ENCODE measurements at regions not wholly inside any gene's neighbourhood (a gene's known extent, or its start where the extent isn't known, plus 50 kb on each side); places are given as distances from the start of the nearest gene placed in this dataset.

- no peak overlapping the region for H3K27ac Mint-ChIP-seq
- no peak for DNase-seq (ENCODE audit: low spot score)
- no peaks in the 10 kb centered on the region for H3K4me1 Mint-ChIP-seq (ENCODE audit: low read depth)
- peaks cover 5% of the 10 kb centered on the region for H3K27me3 Mint-ChIP-seq (ENCODE audit: insufficient read depth)
- no peaks in the 10 kb centered on the region for H3K9me3 Mint-ChIP-seq
- H3K36me3 Mint-ChIP-seq (ENCODE audit: low read depth), result no peaks in the 10 kb centered on the region
- H3K4me3 Mint-ChIP-seq, result no peak overlapping the region
- intact Hi-C loops (cut with micrococcal nuclease), result no loop called here
These were observed 262.7 kb upstream of the FN1 start for GRCh38 chr2:215698566-215698965.

- Mint-ChIP-seq H3K27ac (no peak overlapping the region), H3K27me3 (ENCODE audit: insufficient read depth) (peaks cover 5% of the 10 kb centered on the region), H3K4me3 (no peak overlapping the region), H3K36me3 (ENCODE audit: low read depth) (no peaks in the 10 kb centered on the region), H3K9me3 (no peaks in the 10 kb centered on the region), H3K4me1 (ENCODE audit: low read depth) (no peaks in the 10 kb centered on the region)
- intact Hi-C loops (cut with micrococcal nuclease), result no loop called here
- DNase-seq (ENCODE audit: low spot score), result no peak
These were observed 261.6 kb upstream of the FN1 start for GRCh38 chr2:215697496-215697895.

- Mint-ChIP-seq H3K27ac (no peak overlapping the region), H3K27me3 (ENCODE audit: insufficient read depth) (peaks cover 5% of the 10 kb centered on the region), H3K4me1 (ENCODE audit: low read depth) (no peaks in the 10 kb centered on the region), H3K36me3 (ENCODE audit: low read depth) (no peaks in the 10 kb centered on the region), H3K4me3 (no peak overlapping the region), H3K9me3 (no peaks in the 10 kb centered on the region)
- DNase-seq (ENCODE audit: low spot score), result no peak
- intact Hi-C loops (cut with micrococcal nuclease), result no loop called here
These were observed 261.1 kb upstream of the FN1 start for GRCh38 chr2:215697003-215697402.

- Mint-ChIP-seq H3K4me3 (no peak overlapping the region), H3K27me3 (ENCODE audit: insufficient read depth) (peaks cover 5% of the 10 kb centered on the region), H3K4me1 (ENCODE audit: low read depth) (no peaks in the 10 kb centered on the region), H3K27ac (no peak overlapping the region), H3K36me3 (ENCODE audit: low read depth) (no peaks in the 10 kb centered on the region), H3K9me3 (no peaks in the 10 kb centered on the region)
- no peak for DNase-seq (ENCODE audit: low spot score)
- intact Hi-C loops (cut with micrococcal nuclease), result no loop called here
These were observed 260.0 kb upstream of the FN1 start for GRCh38 chr2:215695861-215696260.

- Mint-ChIP-seq H3K36me3 (ENCODE audit: low read depth) (no peaks in the 10 kb centered on the region), H3K27ac (no peak overlapping the region), H3K27me3 (ENCODE audit: insufficient read depth) (peaks cover 5% of the 10 kb centered on the region), H3K4me3 (no peak overlapping the region), H3K4me1 (ENCODE audit: low read depth) (no peaks in the 10 kb centered on the region), H3K9me3 (no peaks in the 10 kb centered on the region)
- intact Hi-C loops (cut with micrococcal nuclease), result no loop called here
- no peak for DNase-seq (ENCODE audit: low spot score)
These were observed 258.2 kb upstream of the FN1 start for GRCh38 chr2:215693999-215694580.

GRCh38 chr2:215693193-215693998 lies 257.5 kb upstream of the FN1 start:
- no peak overlapping the region for H3K4me3 Mint-ChIP-seq
- H3K4me1 Mint-ChIP-seq (ENCODE audit: low read depth), result no peaks in the 10 kb centered on the region
- no peaks in the 10 kb centered on the region for H3K36me3 Mint-ChIP-seq (ENCODE audit: low read depth)
- intact Hi-C loops (cut with micrococcal nuclease), result no loop called here
- H3K9me3 Mint-ChIP-seq, result no peaks in the 10 kb centered on the region
- H3K27ac Mint-ChIP-seq, result no peak overlapping the region
- DNase-seq (ENCODE audit: low spot score), result no peak
- peaks cover 5% of the 10 kb centered on the region for H3K27me3 Mint-ChIP-seq (ENCODE audit: insufficient read depth)

GRCh38 chr2:215692387-215693079 lies 256.7 kb upstream of the FN1 start:
- Mint-ChIP-seq H3K9me3 (no peaks in the 10 kb centered on the region), H3K4me1 (ENCODE audit: low read depth) (no peaks in the 10 kb centered on the region), H3K36me3 (ENCODE audit: low read depth) (no peaks in the 10 kb centered on the region), H3K27me3 (ENCODE audit: insufficient read depth) (peaks cover 7% of the 10 kb centered on the region), H3K4me3 (no peak overlapping the region), H3K27ac (no peak overlapping the region)
- no peak for DNase-seq (ENCODE audit: low spot score)
- intact Hi-C loops (cut with micrococcal nuclease), result no loop called here

- H3K27ac Mint-ChIP-seq, result no peak overlapping the region
- DNase-seq (ENCODE audit: low spot score), result no peak
- no peaks in the 10 kb centered on the region for H3K4me1 Mint-ChIP-seq (ENCODE audit: low read depth)
- no peaks in the 10 kb centered on the region for H3K36me3 Mint-ChIP-seq (ENCODE audit: low read depth)
- H3K9me3 Mint-ChIP-seq, result no peaks in the 10 kb centered on the region
- no peak overlapping the region for H3K4me3 Mint-ChIP-seq
- intact Hi-C loops (cut with micrococcal nuclease), result no loop called here
- H3K27me3 Mint-ChIP-seq (ENCODE audit: insufficient read depth), result peaks cover 7% of the 10 kb centered on the region
These were observed 255.5 kb upstream of the FN1 start for GRCh38 chr2:215691346-215691745.

- no peak for DNase-seq (ENCODE audit: low spot score)
- Mint-ChIP-seq H3K27me3 (ENCODE audit: insufficient read depth) (peaks cover 2% of the 10 kb centered on the region), H3K9me3 (peaks cover 6% of the 10 kb centered on the region), H3K27ac (no peak overlapping the region), H3K4me1 (ENCODE audit: low read depth) (no peaks in the 10 kb centered on the region), H3K4me3 (no peak overlapping the region), H3K36me3 (ENCODE audit: low read depth) (no peaks in the 10 kb centered on the region)
- intact Hi-C loops (cut with micrococcal nuclease), result no loop called here
These were observed 251.5 kb upstream of the FN1 start for GRCh38 chr2:215687149-215688031.

- no peak overlapping the region for H3K4me3 Mint-ChIP-seq
- H3K9me3 Mint-ChIP-seq, result peaks cover 6% of the 10 kb centered on the region
- intact Hi-C loops (cut with micrococcal nuclease), result no loop called here
- peaks cover 17% of the 10 kb centered on the region for H3K4me1 Mint-ChIP-seq (ENCODE audit: low read depth)
- H3K27me3 Mint-ChIP-seq (ENCODE audit: insufficient read depth), result peaks cover 2% of the 10 kb centered on the region
- DNase-seq (ENCODE audit: low spot score), result no peak
- no peak overlapping the region for H3K27ac Mint-ChIP-seq
- no peaks in the 10 kb centered on the region for H3K36me3 Mint-ChIP-seq (ENCODE audit: low read depth)
These were observed 249.5 kb upstream of the FN1 start for GRCh38 chr2:215685238-215685990.

GRCh38 chr2:215684448-215685237 lies 248.8 kb upstream of the FN1 start:
- no peak for DNase-seq (ENCODE audit: low spot score)
- peaks cover 2% of the 10 kb centered on the region for H3K27me3 Mint-ChIP-seq (ENCODE audit: insufficient read depth)
- no peak overlapping the region for H3K4me3 Mint-ChIP-seq
- H3K36me3 Mint-ChIP-seq (ENCODE audit: low read depth), result no peaks in the 10 kb centered on the region
- H3K9me3 Mint-ChIP-seq, result peaks cover 6% of the 10 kb centered on the region
- intact Hi-C loops (cut with micrococcal nuclease), result no loop called here
- no peak overlapping the region for H3K27ac Mint-ChIP-seq
- H3K4me1 Mint-ChIP-seq (ENCODE audit: low read depth), result peaks cover 17% of the 10 kb centered on the region

Measured in activated T-helper 1 cell treated with anti-CD3 and anti-CD28 coated beads, Interleukin-12 subunit alpha, Interleukin-12 subunit beta, Interleukin-2, Interleukin-4 antibody, amounts not matched to agents 30 ng/mL and 10 ng/mL and 1 ng/mL, durations not matched to agents 14 hours and 24 hours and 36 hours (primary cell).